GM19025 (cell line): ENCODE measurements at regions not wholly inside any gene's neighbourhood (a gene's known extent, or its start where the extent isn't known, plus 50 kb on each side); places are given as distances from the start of the nearest gene placed in this dataset.

Experiments used
- ATAC-seq: cut with Tn5 transposase; IDR thresholded peaks from one replicate; pipeline ENCODE4 v1.9.1; 2021; ENCODE audit warnings: mild to moderate bottlenecking, low read depth, moderate library complexity; ENCODE audit not compliant: unreplicated experiment

DNA sequence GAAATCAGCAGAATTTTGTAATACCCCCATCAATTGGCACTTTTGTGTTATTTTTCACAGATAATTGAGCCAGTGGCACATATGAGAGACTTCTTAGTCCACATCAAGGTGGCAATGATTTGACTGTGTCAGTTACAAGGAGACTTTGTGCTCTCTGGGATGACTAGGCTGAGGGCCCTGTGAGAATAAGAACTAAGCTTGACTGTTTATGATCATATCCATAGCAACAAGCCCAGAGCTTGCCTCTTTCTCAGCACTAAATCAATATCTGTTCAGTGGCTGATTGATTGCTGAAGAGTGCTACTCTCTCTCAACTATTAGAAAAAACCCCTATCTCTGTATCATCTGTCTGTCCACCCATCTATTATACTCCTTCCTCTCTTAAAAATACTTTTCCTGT, 185.3 kb upstream of the PLPP4 start:
- no peak for ATAC-seq

DNA sequence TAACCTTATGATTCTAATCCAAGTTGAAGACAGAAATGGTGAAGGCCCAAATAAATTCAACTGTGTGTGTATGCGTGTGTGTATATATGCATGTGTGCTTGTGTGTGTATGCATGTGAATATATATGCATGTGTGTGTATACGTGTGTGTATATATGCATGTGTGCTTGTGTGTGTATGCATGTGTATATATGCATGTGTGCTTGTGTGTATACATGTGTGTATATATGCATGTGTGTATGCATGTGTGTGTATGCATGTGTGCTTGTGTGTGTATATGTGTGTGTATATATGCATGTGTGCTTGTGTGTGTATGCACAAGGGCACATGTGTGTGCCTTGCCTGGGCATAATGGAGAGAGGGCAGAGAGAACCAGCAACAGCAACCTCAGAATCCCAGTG, 184.7 kb upstream of the PLPP4 start:
- no peak for ATAC-seq

DNA sequence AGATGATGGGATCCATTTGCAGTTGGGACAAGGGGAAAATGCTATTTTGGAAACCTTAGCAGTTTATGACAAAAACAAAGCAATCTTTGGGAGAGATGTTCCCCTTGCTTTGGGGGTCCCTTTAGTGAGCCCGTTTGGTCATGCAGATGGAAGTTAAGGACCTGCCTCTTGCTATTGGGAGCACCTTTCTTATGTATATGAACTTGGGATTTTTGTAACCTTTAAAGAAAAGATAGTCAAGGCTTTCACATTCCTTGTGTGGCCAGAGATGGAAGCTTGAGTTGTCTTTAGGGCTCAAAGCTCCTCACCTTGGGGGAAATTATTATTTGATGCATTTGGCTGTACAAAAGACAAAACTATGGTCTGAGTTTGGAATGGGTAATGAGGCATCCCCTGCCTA, 179.0 kb upstream of the PLPP4 start:
- ATAC-seq: no peak

GRCh38 chr10:120279196-120279595, 177.8 kb upstream of the PLPP4 start:
- no peak for ATAC-seq

DNA sequence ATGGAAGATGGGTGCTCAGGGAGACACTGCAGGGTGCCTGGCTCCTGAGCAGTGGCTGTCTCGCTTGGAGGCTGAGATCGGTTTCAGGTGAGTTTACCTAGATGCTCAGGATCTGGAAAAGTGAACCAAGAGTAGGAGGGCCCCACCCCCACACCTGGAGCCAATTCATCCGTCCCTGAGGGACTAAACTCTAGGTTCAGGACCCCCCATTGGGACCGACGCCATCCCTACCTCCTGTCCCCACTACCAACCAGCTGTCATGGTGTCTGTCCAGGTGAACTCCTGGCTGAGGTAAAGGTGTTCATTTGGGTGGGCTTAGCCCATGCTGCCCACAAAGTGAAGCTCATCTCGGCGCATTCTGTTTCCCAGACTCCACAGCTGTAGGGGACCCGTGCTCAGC, 174.6 kb upstream of the PLPP4 start:
- no peak for ATAC-seq

- ATAC-seq: no peak
These were observed 174.1 kb upstream of the PLPP4 start for GRCh38 chr10:120282846-120283492.

DNA sequence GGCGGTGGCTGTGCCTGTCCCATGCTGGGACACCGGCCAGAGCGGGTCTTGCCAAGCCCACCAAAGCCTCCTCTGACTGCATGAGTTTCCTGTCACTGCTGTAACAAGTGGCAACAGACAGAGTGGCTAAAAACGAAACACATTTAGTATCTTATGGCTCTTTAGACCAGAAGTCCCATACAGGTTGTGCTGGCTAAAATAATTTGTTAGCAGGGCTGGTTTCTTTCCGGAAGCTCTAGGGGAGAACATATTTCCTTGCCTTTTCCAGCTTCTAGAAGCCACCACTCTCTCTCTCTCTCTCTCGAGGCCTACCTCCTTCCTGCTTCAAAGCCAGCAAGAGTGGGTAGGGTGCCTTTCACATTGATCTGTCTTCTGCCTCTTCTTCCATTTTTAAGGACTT, 171.6 kb upstream of the PLPP4 start:
- ATAC-seq: no peak

DNA sequence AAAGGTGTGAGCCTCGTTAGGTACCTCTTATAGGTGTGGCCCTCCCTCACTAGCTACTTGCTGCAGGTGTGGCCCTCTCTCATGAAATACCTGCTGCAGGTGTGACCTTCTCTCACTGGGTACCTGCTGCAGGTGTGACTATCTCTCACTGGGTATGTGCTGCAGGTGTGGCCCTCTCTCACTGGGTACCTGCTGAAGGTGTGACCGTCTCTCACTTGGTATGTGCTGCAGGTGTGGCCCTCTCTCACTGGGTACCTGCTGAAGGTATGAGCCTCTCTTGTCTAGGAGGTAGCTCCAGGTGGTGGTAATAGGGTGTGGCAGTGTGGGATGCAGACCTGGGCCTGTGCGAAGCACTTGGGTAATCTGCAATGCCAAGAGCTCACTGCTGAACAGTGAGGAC, 170.7 kb upstream of the PLPP4 start:
- no peak for ATAC-seq

- no peak for ATAC-seq
These were observed 156.5 kb upstream of the PLPP4 start for GRCh38 chr10:120300513-120300912.

- ATAC-seq: no peak
These were observed 148.4 kb upstream of the PLPP4 start for GRCh38 chr10:120308589-120308988.

DNA sequence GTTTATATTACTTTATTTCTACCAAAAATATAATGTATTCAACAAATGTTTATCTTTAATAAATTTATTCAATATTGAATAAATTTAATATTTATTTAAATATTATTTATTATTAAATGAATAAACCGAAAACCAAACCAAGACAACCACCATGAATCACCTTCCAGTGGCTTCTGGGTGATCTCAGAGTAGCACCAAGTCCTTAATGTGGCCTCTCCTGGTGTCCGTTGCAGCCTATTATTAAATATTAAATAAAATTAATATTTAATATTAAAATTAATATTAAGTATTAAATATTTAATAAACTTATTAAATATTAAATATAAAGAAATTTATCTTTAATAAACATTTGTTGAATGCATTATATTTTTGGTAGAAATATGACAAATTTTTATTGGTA, 143.3 kb upstream of the PLPP4 start:
- no peak for ATAC-seq

DNA sequence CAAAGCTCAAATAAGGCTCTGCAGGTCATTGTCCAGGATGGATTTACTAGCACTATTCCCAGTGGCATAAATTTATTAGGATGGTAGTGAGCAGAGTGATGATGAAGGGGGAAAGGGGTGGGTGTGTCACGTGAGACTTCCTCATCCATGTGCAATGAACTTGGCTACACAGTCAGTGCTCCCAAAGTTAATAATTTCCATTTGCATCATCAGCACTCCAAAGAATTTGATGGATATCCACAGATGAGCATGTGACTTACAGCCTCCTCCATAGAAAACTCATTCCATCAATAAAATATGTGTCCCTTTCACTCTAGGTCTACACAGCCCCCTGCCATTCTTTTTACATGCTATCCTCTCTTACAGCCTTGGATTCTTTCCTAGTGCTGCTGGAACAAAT, 142.6 kb upstream of the PLPP4 start:
- ATAC-seq: no peak

DNA sequence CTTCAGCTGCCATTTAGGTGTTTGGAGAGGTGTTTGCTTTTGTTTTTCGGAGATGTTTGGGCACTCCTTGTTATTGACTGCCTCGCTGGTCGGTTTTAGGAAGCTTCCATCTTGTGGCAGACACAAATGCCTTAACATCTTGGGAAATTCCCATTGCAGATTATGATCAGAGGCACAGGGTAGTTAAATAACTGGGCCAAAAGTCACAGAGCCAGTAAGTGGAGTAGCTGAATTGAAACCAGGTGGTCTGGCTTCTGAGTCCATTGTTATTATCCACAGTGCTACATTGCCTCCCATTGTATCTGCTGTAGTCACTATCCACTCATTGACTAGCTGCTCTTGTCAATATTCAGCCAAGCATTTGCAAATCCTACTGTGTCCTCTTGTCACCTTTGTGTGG, 138.2 kb upstream of the PLPP4 start:
- no peak for ATAC-seq

DNA sequence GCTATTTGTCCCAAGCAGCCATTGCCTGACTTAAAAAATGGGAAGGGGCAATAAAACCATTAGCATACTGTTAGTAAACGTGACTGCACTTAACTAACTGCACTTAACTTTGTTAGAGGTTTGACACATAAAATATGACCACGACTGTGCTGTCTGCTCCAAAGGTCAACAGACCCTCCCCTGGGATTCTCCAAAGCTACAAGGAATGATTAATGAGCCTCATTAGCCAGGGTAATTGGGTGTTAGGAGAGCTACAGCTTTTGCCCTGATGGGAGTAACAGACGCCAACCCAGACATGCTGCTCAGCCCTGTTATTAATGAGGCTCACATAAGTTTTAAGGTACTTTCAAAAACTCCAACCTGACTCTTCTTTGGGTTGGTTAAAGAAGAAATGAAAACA, 129.4 kb upstream of the PLPP4 start:
- ATAC-seq: no peak

DNA sequence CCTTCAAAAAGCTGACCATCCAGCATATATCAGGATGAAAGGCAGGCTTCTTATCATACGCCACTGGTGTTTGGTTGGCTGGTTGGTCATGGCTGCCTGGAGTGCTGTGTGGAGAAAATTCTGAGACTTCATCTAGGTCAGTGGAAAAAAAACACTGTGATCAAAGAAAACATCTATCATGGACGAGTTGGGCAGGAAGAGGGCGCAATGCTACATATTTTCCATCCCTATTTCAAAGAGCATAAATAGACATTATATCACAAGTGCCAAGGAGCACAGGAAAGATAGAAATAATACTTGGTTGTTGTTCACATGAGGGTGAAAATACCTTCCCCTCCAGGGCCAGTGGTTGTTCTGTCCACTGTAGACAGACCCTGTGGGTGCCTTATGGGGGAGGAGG, 128.4 kb upstream of the PLPP4 start:
- no peak for ATAC-seq

GRCh38 chr10:120335553-120335952, 121.5 kb upstream of the PLPP4 start:
- ATAC-seq: no peak

DNA sequence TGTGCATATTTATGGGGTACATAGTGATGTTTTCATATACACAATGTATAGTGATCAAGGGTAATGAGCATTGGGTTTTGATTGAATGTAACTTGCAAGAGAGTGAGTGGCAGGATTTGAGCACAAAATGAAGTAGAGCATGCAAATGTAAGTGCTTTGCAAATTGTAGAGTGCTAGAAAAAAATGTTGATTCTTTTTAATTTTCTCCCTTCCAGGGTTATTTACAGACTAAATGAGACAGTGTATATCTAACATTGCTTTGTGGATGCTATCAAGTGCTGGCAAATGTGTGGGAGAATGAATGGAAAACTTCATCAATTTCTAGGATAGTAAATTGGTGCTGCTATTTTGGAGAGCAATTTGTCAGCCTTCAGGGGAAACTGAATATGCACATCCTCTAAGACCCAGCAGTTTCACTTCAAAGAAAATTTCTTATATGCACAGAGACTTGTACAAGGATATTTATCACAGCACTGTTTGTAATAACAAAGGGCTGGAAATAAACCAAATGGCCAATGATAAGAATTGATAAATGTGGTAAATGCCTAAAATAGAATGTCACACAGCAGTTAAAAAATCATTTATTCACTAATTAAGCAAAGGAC, 120.6 kb upstream of the PLPP4 start:
- ATAC-seq: no peak

DNA sequence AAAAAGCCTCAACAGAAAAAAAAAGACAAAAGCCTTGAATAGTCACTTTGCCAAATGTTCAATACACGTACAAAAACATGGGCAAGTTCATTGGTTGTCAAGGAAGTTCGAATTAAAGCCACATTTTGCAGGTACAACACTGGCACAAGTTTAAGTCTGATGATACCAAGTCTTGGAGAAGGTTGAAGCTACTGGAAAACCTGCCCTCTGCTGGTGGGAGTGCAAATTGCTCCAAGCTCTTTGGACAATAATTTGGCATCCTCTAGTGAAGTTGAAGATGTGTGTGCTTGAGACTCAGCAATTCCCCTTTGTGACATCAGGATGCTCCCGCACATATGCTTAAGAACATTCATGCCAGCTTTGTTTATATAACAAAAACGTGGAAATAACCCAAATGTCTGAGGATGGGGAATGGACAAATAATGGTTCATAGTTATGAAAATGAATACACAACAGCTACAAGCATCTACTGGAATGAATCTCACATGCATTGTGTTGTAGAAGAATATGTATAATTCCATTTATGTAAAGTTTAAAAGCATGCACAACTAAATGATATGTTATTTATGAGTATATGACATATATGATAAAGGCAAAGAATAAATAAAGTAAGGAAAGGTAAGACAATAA, 120.0 kb upstream of the PLPP4 start:
- no peak for ATAC-seq

DNA sequence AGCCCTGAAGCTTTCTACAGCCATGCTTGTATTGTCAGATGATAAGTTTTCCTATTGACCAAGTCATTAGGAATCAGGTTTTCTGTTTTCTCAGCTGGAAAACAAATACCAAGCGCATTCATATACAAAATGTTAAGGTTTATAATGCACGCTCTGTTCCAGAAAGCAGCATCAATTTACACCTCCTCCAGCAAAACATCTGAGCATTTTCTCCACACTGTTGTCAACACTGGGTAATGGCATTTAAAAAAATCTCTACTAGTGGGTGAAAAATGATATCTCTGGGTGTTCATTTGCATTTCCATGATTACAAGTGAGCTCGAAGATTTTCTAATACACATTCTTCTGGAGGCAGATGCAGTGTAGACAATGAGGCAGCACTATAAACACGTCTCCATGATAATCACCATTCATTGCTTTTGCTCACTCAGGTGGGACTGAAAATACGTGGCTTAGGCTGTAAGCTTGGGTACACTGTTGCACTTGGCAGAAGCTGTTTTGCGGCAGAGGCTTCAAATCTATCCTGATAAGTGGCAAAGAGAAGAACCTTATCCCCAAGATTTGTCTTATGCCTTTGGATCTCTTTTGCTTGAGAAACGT, 114.8 kb upstream of the PLPP4 start:
- ATAC-seq: no peak

DNA sequence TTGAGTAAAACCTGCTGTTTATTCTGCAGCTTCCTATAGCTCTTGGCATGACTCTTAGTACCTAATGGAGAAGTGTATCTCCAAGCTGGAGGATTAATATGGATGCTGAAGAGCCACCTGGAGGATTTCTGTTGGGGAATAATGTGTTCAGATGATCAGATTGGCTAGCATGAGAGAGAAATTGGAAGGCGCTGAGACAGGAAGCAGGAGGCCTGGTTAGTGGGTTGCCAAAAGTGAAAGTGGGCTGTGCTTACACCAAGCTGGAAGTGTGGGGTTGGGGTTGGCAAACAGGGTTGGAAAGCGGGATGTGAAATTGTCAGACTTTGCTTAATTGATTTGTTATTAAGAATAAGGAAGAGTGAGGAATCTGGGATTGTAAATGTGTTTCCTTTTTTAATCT, 111.8 kb upstream of the PLPP4 start:
- no peak for ATAC-seq

GRCh38 chr10:120347644-120348043, 109.4 kb upstream of the PLPP4 start:
- ATAC-seq: no peak

- ATAC-seq: no peak
These were observed 108.0 kb upstream of the PLPP4 start for GRCh38 chr10:120349069-120349468.
